Stimulated activated CD4-positive, alpha-beta T cell treated with anti-CD3 and anti-CD28 coated beads, Interleukin-1b, Interleukin-23, amount 100 ng/mL, for 48 hours (primary cell): ENCODE measurements at regions not wholly inside any gene's neighbourhood (a gene's known extent, or its start where the extent isn't known, plus 50 kb on each side); places are given as distances from the start of the nearest gene placed in this dataset.
A peak's percentile ranks its signal among the peaks of the same experiment; 100 is the strongest.
"Not testable (repeated sequence)": the region's sequence is repeated elsewhere in the genome, so short reads cannot be mapped to it uniquely, and the experiment has no call there.

Source experiments
- DNase-seq: peaks from one replicate; pipeline ENCODE4 v3.0.0-alpha.2; 2020

DNA sequence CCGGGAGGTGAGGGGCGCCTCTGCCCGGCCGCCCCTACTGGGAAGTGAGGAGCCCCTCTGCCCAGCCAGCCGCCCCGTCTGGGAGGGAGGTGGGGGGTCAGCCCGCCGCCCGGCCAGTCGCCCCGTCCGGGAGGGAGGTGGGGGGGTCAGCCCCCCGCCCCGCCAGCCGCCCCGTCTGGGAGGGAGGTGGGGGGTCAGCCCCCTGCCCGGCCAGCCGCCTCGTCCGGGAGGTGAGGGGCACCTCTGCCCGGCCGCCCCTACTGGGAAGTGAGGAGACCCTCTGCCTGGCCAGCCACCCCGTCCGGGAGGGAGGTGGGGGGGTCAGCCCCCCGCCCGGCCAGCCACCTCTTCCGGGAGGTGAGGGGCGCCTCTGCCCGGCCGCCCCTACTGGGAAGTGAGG is 528.3 kb downstream of the ZEB2 start:
- DNase-seq: not testable (repeated sequence)

DNA sequence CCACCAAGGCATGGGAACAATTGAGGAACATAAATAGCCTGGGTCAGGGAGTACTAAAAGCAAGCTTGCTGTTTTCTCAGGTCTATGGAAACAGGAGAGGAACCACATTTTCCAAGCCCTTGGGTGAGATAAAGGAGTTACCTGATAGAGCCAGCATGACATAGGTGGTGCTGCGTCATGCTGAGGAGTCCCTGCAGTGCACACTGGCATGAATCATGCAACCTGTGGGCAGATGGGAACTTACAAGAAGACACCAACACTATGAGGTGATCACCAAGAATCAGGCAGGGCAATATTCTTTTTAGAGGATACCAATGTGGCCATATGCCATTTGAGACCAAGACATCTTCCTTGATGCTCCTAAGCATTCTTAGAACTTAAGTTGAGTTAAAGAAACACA is 531.8 kb downstream of the ZEB2 start:
- DNase-seq: peak; percentile 3

DNA sequence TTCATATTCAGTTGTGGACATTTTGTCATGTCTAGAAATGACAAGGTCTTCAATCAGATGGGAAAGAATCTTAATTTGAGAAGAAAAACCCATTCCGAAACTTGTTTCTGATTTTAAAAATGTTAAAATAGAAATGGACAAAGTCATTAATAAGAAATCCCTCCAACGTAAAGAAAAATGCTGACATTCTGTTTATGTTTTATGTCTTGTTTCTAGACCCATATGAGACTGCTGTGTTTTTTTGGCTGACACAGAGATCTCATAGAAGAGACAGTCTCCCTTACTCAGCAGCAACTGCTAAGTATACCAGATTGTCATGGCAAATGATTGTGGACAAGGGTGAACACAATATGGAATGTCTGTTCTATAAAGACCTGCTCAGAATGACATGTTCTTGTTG is 538.5 kb downstream of the ZEB2 start:
- DNase-seq: no peak

DNA sequence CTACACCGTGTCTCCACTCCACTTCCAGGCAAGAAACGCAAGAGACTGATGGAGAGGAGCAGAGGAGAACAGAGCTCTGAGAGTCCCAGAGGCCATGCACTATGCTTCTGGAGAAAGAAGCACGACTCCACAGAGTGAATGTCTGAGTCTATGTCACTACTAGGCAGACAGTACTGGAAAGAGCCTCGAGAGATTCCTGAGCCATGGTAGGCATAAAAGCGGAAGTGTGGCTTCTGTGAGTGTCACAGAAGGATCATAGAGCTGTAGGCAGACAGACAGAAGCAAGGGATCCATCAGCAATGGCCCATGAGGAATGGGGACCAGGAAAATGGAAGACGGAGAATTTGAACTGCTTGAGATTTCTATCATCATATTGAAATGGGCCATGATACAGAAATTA is 542.6 kb downstream of the ZEB2 start:
- DNase-seq: no peak

DNA sequence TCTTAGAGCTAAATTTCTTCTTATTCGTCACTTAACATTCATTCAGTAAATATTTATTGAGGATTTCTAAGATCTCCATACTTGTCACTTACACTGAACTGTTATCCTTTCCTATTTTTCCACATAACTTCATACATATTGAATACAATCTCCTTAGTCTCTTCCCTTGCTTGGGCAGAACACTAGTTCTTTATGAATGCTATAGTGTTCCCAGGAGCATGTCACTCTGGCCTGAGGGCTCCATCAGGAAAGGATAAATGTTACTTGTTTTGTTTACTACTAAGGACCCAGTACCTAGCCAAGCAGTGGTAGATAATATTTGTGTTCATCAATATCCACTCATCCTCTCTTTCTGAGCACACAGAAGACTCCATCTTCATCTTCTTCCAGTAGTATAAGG is 544.7 kb downstream of the ZEB2 start:
- DNase-seq: no peak

DNA sequence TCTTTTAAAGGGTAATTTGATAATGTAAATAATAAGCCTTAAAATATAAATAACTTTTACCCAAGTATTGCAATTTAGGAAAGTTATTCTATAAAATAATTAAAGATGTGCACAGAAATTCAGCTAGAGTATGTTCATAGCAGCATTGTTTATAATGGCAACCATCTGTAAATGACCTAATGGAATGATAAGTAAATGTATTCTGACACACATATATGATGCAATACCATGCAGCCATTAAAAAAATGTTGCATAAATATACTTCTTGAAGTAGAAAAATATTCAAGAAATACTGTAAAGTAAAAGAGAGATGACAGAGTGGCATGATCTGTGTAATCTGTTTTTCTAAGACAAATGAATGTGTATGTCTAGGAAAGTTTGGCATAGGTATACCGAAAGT is 545.7 kb downstream of the ZEB2 start:
- DNase-seq: no peak

DNA sequence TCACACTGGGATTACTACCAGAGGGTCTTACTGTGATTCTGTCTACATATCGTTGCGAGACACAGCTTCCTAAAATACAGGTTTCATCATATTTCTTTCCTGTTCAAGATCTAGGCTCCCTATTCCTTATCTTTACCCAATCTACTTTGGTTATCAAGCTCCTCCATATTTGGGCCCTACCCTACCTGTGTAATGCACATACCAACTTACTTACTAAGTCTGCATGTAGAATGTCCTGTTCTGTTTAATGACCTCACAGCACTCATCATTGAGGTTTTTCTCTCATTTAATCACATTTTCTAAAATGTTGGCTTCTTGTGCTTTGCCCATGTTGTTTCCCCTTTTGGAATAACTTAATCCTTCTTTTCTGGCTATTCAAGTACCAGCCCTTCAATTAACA is 551.1 kb downstream of the ZEB2 start:
- DNase-seq: no peak

DNA sequence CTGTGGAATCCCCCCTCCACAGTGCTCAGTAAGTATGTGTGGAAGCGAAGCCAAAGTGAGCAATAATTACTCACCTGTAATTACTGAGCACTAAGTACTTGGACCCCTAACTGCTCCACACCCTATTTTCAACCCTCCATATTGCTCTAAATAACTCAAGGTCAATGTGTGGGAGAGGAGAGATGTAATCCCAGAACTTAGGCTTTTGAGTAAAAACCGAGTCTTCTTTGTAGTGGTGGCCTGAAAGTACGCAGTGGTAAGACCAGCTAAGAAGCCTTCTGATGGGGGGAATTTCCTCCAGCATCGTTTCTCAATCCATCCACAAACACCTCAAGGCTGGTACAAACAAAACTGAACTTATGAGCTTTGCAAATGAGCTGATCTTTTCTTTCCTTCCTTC is 551.6 kb downstream of the ZEB2 start:
- no peak for DNase-seq

DNA sequence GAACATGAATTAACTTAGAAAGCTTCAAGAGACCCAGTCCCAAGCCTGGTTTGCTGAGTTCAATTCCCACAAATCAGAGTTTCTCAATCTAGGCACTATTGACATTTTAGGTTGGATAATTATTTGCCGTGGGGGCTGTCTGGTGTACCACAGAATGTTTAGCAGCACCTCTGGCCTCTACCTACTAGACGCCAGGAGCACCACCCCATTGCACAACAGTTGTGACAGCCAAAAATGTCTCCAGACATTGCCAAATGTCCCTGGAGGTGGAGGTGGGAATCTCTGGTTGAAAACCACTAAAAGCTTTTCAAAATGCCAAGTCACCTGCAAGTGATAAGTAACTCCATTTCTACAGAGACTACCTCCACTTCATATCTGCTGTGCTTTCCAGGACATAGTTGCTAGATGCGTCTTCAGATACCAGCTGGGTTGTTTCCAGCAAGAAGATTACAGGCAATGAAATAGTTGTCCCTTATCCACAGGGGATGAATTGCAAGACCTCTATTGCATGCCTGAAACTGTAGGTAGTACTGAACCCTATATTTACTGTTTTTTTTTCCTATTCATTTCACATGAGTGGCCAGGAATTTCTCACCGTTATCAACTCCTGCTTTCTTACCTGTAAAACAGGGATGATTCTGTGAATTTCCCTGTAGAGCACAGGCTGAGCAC is 554.3 kb downstream of the ZEB2 start:
- no peak for DNase-seq

DNA sequence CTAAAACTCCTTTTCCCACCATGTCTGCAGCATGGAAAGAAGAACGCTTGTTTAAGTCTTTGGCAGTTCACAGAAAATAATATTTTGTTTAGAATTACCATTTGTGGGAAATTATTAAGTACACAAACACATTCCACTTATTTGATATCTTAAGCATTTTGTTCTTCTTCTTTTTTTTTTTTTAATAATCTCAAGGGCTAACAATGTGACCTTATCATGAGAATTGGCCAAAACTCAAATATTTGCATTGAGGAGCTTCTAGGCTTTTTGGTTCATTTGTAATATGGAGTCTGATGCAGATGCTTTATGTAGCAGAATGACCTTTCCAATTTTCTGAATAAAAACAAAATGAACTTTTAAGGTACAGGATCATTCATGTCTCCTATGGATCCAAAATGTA is 555.0 kb downstream of the ZEB2 start:
- no peak for DNase-seq

DNA sequence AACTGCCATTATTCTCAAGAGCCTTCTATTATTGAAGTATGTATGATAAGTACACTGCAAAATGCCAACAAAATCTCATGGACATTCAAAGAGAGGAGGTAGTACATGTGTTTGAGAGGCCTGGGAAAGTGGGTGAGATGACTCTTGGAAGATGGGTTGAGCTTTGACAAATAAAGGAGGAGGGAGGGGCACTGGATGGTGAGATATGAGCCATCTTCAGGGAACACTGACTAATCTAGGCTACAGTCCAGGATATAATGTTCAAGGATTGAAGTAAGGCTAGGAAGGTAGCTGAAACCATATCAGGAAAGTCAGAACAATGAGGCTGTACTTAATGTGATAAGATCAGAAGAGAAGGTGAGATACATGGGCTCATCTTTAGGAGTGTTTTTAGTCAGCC is 559.7 kb downstream of the ZEB2 start:
- no peak for DNase-seq

DNA sequence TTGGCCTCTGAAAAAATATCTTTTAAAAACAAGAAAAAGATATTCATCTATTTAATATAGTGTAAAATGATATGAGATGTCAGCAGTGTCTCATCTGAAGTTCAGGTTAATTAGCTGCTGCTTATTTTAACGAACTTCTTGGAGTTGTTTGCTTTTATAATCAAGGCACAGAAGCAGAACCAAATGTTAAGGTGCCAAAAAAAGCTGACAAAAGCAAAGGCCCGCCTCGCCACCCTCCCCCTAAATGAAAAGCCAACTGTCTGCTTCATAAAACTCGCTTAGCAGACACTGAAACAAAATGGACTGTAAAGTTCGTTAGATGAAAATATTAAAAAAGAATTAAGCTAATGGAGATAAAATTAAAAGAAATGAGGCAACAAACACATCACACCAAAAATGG is 562.6 kb downstream of the ZEB2 start:
- no peak for DNase-seq

DNA sequence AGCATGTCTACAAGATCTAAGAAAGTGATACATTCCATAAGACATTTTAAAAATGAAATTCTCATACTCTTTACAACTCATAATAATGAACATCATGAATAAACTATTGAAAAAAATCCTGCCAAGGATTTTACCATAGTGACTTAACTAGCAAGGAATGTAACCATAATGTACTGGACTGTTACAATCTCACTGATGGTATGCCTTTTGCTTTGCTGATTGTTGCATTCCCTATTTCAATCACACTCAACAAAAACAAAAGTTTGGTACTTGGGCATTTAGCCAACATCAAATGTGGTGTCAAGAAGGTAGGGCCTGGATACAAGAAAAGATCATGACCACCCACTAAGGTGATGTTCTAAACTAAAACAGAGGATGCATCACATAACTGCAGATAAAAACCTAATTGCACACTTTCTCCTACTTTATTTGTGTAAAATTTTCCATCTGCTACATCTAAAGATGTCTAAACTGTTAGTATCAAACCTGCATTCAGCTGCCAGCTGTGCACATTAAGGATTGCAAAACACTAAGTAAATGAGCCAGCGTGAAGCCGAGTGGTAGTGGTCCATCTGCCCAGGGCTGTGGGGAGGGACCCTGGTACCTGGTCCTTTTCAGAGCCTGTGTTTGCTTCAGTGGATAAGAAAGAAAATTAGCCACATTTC is 564.4 kb downstream of the ZEB2 start:
- DNase-seq: no peak

DNA sequence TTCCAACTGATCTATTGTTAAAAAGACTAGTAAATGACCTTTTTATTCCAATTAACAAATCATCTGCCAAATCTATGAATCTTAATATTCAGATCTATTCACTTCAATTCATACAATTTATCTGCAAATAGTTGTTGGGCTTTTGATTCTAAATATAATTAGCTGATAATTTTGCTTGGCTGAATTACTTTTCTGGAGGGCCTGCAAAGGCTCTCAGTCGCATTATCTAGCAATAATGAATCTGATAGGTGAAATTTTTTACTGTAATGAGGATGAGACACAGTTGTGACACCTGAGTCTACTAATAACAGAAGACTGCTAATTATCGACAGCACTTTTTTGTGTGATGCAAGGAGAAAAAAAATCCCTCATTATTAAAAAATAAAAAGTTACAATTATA is 565.1 kb downstream of the ZEB2 start:
- DNase-seq: no peak

DNA sequence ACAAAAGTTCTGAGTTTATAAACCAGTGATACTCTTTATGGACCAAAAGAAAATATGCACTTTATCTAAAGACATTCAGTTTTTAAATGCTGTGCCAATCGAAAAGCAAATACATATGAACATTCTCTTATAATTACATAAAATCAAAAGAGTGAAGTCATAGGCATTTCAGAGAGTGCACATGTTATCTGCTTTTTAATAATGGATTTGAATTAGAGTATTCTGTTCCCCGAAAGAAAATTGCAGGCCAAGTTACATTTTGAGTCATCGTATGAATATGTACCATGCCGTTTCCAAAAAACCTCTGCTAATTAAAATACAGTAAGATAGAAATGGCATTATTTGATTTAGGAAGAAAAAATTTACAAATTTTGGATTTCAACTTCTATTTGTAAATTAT is 565.7 kb downstream of the ZEB2 start:
- no peak for DNase-seq

DNA sequence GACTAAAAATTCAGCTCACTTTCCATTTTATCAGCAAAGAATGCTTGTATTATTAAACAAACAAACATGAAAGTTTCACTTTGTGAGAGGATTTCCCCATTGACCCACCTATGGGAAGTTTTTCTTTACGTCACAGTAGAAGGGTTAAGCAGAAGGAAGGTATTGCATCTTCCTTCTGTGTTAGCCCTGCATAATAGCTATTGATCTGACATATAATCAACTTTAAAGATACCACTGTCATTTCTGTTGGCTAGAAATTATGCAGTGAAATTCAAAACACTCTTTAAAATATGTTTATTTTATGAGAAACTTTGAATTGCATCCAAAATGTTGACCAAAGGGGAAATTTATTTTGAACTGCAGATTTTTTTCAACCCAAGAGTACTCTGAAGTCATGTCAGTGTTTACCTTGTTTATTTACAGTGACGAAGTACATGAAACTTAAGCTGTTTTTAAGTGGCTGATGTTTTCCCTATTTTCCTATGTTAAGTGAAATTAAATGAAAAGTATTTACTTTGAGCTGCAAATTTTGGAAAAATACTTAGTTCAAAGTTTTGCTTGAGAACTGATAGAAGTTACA is 566.4 kb downstream of the ZEB2 start:
- DNase-seq: no peak

DNA sequence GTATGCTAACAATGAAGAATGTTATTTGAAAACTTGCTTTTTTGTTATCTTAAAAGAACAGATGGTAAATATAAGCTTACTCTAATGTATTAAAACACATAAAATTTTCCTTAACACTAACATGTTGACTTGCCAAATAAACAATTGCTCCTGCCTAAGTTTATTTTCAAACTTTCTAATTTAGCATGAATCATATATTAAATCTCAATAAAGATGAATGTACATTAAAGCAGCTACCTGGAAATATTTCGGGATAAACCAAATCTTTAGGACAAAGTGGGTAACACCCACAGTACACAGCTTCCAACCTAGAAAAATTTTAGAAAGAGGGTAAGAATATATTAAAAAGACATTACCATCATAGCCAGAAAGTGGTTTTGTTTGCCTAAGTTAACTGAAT is 567.4 kb downstream of the ZEB2 start:
- no peak for DNase-seq

DNA sequence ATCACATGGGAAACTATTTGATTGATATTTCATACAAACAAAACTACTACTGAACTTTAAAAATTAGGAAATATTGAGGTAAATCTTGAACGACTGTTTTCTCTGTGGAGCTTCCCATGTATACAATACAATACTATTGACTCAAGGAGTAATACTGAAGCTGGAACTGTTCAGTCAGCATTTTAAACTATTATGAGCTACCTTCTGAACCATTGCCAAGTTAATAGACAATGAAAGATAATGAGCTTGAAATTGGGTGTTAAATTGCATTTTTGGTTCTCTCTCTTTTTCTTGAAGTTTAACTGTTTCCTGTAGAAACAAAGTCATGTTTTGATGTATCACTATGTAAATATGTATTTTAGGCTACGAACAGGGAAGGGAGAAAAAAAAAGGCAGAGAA is 569.2 kb downstream of the ZEB2 start:
- no peak for DNase-seq

DNA sequence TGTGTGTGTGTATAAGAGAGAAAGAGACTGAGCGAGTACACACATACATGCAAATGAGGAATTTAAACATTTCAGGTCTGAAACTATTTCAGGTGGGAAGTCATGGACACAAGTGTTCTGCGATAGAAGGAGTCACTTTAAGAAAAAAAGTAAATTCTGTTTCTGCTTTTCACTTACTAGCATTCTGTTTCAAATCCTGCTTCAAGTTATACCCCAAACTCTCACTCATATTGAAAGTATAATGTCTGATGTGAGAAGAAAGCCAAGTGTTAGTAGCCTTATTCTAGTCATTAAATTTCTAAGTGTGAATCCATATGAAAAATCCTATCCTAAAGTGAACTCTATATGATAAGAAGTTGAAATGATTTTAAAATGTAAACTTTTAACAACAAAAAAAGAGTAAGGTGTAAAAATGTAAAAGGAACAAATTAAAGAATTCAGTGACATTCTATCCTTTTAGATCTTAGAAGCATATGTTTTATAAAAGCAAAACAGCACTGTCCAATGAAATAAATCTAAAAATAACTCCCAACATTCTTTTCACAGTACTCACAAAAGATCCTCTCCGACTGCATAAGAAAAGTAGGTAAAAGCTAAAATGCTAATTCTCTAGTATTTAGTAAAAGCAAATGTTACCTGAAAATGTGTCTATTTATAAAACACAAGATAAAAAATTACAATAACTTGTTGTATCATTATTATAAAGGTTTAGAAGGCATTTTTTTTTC is 570.6 kb downstream of the ZEB2 start:
- no peak for DNase-seq

DNA sequence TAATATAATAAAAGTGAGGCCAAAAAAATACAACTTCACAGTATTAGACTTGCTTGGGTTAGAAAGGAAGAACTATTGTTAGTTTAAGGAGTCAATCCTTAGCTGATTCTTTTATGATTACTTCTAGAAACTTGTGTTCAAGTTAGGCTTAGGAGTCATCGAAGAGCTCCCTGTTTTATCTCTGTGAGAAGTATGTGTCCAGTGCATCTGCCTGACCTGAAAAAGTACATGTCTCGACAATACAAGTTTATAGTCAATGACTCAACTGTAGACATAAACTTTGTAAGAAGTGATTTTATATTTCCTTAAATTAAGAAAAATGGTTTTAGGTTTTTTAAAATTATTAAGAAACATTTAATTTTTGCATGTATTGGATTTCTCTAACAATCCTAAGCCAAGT is 571.2 kb downstream of the ZEB2 start:
- DNase-seq: no peak

DNA sequence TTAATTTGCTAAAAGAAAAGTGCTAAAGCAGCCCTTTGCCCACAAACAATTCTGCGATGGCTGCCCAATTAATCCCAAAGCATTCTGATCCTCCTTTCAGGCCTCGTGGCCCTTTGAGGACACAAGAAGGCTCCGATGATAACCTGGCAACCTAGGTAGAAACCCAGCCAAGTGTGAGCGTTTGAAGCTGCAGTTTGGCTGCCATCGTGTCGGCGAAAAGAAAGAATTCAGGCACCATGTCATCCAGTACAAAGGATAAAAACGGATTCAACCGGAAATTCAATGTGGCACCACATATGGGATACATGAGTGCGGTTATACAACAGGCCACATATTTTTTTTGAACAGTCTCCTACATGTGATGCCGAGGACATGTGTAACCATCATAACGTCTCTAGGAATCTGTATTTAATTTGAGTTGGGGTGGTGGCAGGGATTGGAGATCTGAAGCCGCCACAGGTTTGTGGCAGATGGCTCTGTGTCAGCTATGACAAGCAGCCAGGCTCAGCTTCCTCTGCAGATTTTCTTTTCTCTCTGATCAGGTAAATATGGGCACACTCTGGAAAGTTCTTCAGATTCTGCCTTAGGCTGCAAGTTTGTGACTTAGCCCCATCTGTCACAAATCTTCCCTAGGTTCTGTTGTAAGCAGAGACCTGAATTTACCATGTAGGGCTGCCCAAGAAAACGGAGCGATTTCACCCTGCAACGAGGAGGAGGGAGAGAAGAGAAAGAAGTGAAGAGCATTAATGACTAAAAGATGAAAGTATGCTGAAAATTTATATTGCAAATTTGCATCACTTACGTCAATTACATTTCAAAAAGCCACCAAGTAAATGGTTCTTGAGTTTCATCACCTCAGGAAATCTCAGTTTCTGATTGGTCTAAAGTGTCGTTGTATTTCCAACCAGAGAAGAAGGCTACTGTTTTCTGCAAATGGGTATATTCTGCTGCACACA is 573.2 kb downstream of the ZEB2 start:
- no peak for DNase-seq

DNA sequence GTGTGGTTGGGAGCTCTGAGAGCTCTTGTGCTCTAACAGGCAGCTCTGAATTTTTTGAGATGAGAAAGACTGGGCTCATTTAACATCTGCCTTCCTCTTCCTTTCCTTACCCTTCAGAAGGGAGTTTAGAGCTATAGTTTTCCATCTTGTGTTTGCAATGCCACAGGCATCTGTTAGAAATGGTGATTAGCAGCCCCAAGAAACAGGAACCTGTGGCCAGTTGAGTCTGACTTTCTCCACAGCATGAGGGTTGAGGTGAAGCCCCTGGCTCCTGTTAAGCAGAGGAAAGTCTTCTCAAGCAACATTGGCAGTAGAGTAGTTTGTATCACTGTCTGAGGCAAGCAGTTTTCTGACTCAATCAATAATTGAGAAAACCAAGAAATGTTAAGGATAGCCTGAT is 577.4 kb downstream of the ZEB2 start:
- DNase-seq: no peak

DNA sequence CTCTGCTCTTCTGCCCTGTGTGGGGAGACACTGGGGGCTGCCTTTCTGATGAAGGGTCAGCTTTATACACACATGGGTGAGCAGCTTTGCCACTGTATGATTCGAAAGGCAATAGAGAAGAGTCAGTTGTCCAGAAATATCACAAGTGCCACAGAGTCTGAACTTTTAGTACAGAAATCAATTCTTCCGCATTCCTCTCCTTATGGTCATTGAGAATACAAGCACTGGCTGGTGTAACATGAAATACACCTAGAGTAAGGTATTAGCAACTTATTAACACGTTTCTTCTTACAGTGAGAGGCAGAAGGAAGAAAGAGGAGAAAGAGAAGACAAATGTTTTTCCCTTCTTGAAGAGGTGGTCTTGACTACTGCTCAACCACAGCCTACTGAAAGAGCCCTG is 579.2 kb downstream of the ZEB2 start:
- no peak for DNase-seq
